Dermis microvascular lymphatic vessel endothelial cell (primary cell): ENCODE measurements at regions not wholly inside any gene's neighbourhood (a gene's known extent, or its start where the extent isn't known, plus 50 kb on each side); places are given as distances from the start of the nearest gene placed in this dataset.
"Not testable (repeated sequence)": the region's sequence is repeated elsewhere in the genome, so short reads cannot be mapped to it uniquely, and the experiment has no call there.

Experiments
- DNase-seq, 2 donors: peaks; one replicate each; pipeline versions ENCODE4 v3.0.0 to v3.0.0-alpha.2; 2010; ENCODE audit warnings: low read depth in 2 of 2

- DNase-seq = no peak
Measured at GRCh38 chr1:29956349-29957030, 720.2 kb downstream of the PTPRU start.

GRCh38 chr1:29954591-29954990, 718.3 kb downstream of the PTPRU start:
- no peak for DNase-seq

- no peak for DNase-seq
Measured at GRCh38 chr1:29953961-29954360, 717.6 kb downstream of the PTPRU start.

- DNase-seq = no peak
Measured at GRCh38 chr1:29949676-29950075, 713.4 kb downstream of the PTPRU start.

- no peak for DNase-seq
Measured at GRCh38 chr1:29948581-29948980, 712.3 kb downstream of the PTPRU start.

- DNase-seq = no peak
Measured at GRCh38 chr1:29946057-29946456, 709.7 kb downstream of the PTPRU start.

- DNase-seq = no peak
Measured at GRCh38 chr1:29945426-29945825, 709.1 kb downstream of the PTPRU start.

- no peak for DNase-seq
Measured at GRCh38 chr1:29944253-29944905, 708.1 kb downstream of the PTPRU start.

- no peak for DNase-seq
Measured at GRCh38 chr1:29943034-29943433, 706.7 kb downstream of the PTPRU start.

GRCh38 chr1:29939079-29939478, 702.8 kb downstream of the PTPRU start:
- no peak for DNase-seq

- DNase-seq = no peak
Measured at GRCh38 chr1:29937356-29937755, 701.0 kb downstream of the PTPRU start.

GRCh38 chr1:29936031-29936544, 699.8 kb downstream of the PTPRU start:
- DNase-seq = no peak

GRCh38 chr1:29934255-29934772, 698.0 kb downstream of the PTPRU start:
- no peak for DNase-seq

- no peak for DNase-seq
Measured at GRCh38 chr1:29933067-29933466, 696.7 kb downstream of the PTPRU start.

- no peak for DNase-seq
Measured at GRCh38 chr1:29932626-29933025, 696.3 kb downstream of the PTPRU start.

GRCh38 chr1:29931477-29932175, 695.3 kb downstream of the PTPRU start:
- no peak for DNase-seq

- no peak for DNase-seq
Measured at GRCh38 chr1:29925058-29925457, 688.7 kb downstream of the PTPRU start.

GRCh38 chr1:29924017-29924431, 687.7 kb downstream of the PTPRU start:
- DNase-seq = no peak

- no peak for DNase-seq
Measured at GRCh38 chr1:29921741-29922140, 685.4 kb downstream of the PTPRU start.

- no peak for DNase-seq
Measured at GRCh38 chr1:29920784-29921183, 684.5 kb downstream of the PTPRU start.

GRCh38 chr1:29920316-29920715, 684.0 kb downstream of the PTPRU start:
- no peak for DNase-seq

GRCh38 chr1:29919041-29919440, 682.7 kb downstream of the PTPRU start:
- not testable (repeated sequence) for DNase-seq
